GM19238 (cell line): ENCODE measurements at regions not wholly inside any gene's neighbourhood (a gene's known extent, or its start where the extent isn't known, plus 50 kb on each side); places are given as distances from the start of the nearest gene placed in this dataset.

Source experiments
- DNase-seq: peaks from one replicate; pipeline ENCODE4 v3.0.0; 2011; ENCODE audit warnings: low spot score; ENCODE audit not compliant: insufficient read length

DNA sequence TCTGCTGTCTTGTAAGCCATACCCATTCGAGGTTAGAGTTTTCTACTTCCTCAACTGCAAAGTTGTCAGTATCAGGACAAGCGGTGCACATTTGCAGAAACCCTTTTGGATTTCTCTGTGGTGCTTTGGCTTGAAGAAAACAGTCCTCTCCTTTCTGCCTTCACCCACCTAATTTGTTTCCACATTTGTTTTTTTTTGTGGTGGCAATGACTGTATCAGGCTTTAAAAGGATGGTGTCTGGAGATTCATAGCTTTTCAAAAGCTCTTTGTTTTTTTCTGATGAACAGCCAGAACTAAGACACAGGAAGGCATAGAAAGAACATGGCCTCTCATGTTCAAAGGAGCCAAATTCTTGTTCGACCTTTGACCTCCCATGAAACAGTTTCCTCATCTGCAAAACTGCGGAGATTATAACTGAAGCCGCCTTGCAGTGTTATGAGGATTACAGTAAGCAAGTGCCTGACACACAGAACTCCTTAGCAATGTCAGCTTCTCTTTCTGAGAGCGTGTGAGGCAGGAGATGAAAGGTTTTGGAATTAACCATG is 270.6 kb upstream of the TBX3 start:
- DNase-seq = no peak

DNA sequence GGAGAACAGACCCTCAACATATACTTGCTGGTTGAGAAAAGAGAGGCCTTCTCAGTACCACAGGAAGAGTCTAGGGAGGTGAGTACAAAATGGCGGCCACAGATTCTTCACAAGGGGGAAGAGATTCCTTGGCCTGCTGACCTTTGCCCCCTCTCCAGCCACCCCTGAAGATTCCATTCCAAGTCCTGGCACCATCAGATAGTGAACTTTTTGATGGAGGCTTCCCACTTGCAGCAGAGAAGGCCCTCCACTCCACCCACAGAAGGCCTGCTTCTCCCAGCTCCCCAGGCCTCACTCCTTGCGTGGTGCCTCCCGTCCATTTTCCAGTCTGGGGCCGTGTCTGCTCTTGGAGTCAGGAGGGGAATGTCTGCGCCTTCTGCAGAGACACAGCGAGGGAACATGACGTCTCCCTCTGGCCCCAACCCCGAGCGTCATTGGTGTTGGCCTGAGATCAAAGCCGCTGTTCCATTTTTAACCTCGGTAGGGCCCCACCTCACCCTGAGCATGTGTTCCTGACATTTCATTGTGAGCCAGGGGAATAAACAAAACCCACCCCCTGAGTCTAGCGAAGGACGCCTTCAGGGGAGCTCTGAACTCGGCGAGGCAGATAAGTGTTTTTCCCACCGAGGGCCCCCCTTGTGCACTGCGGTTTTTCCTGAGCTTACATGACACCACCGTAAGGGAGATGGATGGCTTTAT is 268.7 kb upstream of the TBX3 start:
- DNase-seq = no peak

DNA sequence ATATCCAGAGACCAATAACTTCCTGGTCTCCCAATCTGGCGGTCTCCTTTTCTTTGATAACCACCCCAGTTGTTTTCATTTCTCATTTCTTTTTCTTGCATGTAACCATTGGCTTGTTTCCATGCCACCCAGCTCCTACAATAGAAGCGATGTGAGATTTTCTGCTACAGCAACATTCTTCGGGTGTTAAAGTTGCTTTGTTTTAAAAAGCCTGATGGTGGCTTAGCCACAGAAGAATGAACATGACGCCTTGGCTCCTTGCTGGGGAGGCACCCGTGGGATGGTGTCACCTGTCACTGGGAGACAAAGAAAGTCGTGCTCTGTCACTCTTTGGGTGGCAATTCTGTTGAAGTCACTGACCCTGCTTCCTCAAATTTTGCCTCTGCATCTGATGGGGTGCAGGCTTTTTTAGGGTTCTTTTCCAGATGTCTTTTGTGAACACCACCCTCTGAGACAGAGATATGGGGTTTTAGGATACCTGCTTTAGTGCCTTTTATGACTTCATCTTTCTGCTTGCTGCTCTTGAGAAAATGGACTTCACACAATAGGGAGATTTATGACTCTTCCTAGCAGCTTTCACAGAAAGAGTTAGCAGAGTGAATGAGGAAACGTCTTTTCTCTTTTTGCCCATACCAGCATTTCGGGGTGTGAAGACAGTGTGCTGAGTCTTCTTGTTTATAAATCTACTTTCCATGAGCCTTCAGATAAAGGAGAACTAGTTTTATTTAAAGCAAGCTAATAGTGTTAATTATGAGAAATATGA is 265.3 kb upstream of the TBX3 start:
- no peak for DNase-seq

DNA sequence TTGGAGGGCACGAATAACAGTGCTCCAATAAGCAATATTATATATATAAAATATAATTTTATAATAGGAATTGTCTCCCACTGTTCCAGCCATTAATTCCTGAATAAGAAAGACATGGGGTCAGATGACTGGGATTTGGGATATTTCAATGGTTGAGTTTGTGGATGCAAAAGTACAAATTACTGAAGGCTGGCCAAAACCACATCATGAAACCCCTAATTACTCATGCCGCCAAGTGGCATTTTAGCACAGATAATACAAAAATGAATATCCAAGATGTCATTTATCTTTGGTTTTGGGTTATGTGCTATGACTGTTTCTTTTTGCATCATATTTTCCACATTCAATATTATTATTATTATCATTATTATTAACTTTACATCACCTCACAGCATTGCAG is 261.4 kb upstream of the TBX3 start:
- DNase-seq = no peak

DNA sequence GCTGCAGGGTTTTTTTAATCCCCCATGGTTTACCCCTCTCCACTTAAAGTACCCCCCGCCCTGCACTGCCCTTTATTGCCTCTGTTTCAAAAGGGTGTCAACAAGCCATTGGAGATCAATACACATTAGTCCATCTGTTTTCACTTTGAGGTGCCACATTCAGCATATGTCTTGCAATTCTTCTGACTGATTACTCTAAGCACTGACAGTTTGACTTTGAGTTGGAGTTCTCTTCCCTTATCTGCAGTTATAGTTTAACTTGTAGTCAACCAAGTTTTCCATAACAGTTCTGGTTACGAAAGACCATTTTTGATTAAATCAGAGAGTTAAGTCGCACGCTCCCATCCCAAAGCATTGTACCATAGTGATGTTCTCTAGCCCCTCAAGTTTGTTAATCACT is 260.8 kb upstream of the TBX3 start:
- no peak for DNase-seq

DNA sequence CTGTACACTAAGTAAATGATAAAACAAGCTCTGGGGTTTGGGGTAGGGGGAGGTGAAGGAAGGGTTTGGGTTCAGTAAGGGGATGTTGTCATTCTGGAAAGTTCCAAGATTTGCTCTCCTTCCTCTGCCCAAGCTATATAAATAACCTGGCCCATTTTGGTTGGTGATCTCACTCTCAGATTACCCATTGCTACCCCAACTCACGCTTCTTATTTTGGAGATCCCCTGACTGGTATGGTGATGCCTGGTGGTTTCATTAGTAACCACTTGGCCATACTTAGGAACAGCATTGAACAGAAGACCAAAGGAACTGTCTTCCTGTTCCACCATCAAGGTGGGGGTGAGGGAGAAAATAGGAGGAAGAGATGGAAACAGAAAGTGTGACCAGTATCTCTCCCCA is 259.6 kb upstream of the TBX3 start:
- no peak for DNase-seq

DNA sequence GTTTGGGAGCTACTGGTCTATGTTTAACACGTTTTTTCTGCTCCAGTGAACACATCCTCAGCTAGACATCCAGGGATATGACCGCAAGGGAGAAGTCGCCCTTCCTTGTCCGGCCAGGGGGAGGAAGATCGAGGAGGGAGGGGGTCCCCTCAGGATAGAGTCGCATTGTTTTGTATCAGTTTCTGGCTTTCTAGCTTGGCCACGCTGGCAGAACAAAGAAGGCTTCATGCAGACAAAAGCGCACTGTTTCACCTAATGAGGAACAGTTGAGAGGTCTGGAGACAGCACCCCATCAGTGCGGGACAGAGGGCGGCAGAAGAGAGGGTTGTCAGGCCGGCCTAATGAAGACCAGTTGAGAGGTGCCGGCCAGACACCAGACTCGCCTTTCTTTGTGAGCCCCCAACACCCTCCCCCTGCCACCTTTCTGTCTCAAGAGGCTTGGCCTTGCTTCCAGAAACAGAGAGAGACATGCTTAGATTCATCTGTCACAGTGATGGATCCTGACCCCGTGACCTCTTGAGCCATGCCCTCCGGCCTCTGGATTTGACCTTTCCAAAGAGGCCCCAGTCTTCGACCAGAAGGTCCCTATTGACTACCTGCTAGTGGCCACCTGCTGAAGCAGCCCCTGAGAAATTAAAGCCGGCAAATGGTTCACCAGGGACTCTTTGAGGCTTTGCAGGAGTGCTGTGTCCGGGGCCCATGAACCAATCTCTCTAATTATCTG is 254.7 kb upstream of the TBX3 start:
- no peak for DNase-seq

DNA sequence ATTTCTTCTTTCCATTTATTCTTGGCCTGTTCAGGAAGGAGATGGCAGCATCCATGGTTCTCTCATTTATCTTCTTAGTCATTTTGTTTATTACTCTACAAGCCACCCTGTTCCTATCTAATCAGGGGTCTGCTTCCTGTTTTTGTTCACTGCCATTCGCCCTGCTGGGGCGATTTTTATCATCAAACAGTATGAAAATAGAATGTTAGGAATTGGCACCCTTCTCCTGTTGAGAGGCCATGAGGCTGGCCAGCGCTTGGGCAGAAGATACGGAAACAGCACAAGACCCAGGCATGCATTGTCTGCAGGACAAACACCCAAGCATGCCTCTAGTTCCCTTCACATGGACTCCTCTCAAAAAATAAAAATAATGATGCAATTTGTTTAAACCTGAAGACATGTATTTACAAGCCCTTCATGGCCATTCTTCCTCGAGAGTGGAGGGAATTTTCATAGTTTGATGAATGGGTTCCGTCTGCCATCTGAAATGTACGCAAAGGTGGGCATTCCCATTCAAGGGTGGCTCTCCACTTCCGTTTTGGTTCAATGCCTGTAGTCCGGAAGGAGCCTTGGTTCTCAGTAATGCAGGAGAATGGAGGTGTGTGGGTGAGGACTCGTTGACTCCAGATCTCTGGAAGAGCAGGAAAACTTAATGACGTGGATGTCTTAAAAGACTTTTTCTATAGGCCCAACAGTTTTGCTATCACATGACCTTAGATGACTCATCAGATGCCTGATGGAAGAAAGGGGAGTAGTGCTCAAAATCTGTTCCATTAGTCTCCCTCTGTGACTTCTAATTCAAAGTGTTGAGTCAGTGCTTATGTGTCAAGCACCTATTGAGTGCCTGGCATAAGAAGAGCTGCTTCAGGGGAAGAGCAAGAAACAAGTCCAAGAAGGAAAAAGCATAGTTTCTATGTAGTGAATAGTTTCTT is 252.4 kb upstream of the TBX3 start:
- no peak for DNase-seq

DNA sequence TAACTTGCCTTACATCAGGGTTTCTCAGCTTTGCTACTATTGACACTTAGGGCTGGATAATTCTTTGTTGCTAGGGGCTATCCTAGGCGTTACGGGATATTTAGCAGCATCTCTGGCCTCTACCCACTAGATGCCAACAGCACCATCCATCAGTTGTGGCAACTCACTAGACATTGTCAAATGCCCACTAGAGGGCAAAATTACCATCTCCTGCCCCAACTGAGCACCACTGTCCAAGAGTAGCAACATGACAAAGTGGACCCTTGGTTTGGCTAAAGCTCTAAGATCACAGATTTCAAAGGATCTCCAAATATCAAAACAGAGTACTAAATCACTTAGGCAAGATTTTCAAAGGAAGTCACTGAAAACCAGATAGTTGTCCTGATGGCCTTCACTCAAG is 251.7 kb upstream of the TBX3 start:
- no peak for DNase-seq

DNA sequence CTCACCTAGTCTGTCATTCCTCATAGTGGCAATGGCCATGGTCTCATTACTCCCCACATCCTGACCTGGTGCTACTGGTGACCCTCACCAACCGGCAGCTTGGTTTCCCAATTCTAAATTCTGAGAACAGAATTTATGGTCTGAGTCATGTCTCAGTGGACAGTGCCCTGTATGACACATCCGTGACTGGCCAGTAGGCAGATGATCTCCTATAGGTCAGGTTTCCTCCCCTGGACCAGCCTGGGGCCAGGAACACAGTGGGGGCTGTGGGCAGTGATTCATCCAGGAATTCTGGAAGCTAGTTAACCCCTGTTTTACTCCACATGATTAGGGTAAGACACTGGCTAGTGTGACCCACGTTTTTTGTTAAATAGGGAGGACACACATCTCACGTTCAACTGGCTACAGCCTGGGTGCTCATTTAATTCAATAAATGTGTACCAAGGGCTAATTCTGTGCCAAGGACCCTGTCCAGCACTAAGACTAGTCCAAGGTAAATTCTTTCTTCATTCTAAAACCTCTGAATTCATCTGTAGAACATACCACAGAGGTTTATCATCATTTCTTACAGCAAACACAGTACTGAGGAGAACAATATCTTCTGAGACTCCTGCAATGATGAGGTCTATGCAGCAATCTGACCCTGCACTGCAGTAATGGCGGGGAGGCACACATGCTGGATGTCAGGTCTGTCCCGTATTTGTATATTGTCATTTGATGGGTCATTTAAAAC is 249.6 kb upstream of the TBX3 start:
- no peak for DNase-seq

DNA sequence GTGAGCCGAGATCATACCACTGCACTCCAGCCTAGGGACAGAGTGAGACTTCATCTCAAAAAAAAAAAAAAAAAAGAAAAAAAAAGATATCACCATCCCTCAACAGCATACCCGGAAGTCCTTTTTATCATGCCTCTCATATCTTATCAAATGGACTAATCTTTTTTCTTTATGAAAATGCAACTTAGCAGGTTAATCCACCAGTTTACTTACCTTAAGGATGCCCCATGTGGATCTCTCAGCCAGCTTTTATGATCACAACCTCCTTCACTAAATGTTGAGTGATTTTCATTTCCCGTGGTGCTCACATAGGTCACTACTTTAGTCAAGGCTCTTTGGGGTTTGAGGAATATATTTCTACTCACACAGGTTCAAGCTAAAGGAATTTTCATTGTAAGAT is 248.8 kb upstream of the TBX3 start:
- DNase-seq = no peak

DNA sequence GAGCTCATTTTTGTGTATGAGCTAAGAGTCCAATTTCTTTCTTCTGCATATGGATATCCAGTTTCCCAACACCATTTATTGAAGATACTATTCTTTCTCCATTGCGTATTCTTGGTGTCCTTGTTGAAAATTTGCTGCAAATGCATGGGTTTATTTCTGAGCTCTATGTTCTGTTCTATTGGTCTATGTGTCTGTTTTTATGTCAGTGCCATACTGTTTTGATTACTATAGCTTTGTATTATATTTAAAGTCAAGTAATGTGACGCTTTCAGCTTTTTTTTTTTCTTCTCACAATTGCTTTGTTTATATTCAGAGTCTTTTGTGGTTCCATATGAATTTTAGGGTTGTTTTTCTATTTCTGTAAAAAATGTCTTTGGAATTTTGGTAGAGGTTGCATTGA is 247.1 kb upstream of the TBX3 start:
- DNase-seq = no peak

DNA sequence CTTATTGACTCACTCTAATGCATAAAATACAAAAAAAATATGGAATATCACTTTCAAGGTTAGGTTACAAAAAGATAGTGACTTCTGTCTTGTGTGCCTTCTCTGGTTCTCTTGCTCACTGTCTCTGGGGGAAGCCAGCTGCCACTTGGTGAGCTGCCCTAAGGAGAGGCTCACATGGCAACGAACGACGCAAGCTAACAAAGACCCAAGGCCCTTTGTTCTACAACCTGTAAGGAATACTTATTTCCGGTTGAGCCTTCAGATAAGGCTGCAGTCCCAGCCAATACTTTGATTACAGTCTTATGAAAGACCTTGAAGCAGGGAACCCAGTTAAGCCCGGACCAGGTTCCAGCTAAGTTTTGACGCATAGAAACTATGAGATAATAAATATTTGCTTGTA is 242.4 kb upstream of the TBX3 start:
- no peak for DNase-seq

DNA sequence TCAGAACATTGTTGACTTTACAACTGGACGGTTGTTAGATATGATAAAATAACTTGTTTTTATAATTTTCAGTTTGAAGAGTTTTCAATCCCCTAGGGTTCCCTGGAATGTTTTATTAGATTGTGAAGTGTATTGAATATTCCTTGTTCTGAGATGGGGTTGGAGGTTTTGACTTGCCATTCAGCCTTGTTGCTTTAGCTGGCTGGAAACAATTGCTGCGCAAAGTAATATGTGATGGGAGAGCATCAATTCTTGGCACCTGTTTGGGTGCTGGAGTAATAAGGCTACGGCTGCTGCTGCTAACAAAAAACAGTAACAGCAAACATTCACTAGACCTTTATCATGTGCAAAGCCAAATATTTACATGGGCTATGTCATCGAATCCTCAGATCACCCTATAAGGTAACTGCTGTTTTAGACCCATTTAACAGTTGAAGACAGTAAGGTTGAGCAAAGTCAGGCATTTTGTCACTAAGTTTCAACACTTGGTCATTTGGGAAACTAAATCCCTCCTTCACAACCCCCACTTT is 241.0 kb upstream of the TBX3 start:
- DNase-seq = no peak

DNA sequence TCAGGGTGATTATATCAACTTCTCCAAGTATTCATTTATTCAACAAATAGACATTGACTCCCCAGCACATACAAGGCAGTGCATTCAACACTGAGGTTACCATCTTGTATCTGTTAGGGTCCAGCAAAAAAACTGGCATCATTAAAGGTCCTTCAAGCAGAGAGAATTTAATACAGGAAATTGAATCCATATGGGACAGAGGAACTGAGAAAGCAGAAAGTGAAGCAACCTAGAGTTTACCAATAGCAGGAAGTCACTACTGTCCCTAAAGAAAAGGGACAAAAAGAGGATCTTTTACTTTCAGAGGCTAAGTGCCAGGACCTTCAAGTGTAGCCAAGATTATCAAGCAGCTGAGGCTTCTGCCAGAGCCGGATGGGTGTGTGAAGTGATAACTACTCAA is 237.8 kb upstream of the TBX3 start:
- no peak for DNase-seq

DNA sequence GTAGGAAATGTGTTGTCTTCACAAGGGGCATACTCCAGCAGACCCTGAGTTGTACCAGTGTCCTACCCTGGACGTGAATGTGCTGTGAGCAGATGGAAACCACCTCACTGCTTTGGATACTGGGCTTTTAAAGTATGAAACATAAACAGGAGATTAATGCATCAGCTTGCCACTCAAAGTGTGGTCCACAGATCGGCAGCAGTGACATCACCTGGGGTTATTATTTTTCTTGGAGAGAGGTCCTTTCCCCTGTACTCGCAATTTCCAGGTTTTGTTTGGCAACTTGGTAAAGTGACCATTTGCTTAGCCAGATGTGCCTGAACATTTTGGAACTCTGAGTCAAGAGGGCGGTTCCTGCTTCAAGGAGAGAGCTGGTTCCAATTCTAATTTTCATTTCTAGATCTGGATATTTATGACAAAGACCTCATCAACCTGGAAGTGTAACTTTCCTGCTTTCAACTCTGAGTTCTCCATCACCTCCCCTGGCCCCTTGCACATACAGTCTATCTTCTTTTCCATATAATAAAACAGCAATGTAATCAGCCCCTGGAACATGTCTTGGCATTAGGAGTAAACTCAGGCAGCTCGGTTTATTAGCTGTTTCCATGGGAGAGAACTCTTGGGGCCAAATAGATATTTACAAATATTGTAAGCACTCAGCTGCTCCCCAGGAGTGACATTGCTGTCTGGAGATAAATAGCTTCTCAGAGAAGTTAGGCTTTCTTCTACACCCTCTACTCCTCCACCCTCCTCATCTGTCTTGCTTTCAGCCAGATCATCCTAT is 237.0 kb upstream of the TBX3 start:
- DNase-seq = no peak

DNA sequence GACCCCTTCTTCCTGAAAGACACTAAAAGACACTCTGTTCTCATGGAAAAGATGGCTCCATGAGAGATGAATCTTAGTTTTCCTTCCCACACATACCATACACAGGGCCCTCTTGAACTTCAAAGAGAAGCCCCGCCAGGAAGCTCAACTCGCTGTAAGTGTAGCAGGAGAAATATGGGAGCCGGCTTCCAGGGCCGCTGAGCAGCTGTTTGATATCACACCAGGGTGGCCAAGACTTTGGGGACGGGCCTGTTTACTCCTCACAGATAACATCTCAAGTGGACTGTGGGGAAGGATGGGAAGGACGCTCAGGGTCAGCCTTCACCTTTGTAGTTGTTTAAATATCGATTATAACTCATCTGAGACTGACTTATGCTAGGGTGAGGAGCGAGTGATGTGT is 235.5 kb upstream of the TBX3 start:
- no peak for DNase-seq

DNA sequence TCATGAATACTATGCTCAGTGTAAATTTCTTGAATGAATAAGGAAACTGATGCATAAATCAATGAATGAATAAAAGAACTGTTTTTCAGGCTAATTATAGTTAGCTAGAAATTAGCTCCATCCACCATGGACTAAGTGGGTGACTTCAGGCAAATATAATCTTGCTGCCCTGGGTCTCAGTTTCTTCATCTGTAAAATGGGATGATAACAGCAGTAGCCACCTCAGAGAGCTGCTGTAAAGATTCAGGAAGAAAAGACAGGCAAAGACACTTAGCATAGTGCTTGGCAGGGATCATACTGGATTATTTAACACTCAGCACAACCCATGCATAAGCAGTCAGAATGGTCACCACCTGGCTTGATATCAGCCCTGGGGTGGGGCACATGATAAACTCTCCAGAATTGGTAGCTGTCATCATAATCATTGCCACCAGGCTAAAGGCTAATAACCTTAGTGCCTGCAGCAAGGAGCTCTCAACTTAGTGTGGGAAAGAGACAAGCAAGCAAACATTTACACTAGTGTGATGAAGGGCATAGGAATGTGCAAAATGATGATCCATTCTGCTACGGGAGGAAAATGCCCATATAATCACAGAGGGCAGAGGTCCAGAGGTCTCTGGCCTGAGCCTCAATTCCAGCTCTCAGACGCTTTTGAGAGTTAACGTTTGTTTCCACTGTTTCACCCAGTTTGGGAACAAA is 234.7 kb upstream of the TBX3 start:
- DNase-seq = no peak

DNA sequence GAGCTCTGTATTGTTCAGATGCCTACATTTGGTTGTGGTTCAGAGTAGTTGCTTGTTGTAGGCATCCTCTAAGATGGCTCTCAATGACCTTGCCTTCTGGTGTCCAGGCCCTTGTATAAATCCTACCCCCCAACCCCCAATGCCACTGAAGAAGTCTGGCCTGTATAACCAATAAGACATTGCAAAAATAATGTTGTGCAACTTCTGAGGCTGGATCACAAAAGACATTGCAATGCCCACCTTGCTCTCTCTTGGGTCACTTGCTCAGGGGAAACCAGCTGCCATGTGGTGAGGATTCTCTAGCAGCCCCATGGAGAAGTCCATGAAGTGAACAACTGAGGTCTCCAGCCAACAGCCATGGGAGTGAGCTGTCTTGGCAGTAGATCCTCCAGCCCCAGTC is 234.0 kb upstream of the TBX3 start:
- no peak for DNase-seq
